Spinal cord (tissue), 9 donors: ENCODE measurements at regions not wholly inside any gene's neighbourhood (a gene's known extent, or its start where the extent isn't known, plus 50 kb on each side); places are given as distances from the start of the nearest gene placed in this dataset.

Experiments used
- DNase-seq, 6 donors: peaks; one replicate each; pipeline versions ENCODE4 v3.0.0 to v3.0.0-alpha.2; 2013 to 2015; ENCODE audit warnings: low spot score in 6 of 6, low read depth in 4 of 6
- H3K27ac ChIP-seq: one replicate; pipeline ENCODE4 v1.5.1; 2013; ENCODE audit warnings: low read depth, low read length, control low read depth
- H3K27me3 ChIP-seq: one replicate; pipeline ENCODE4 v1.6.1; 2013; ENCODE audit warnings: low read length; ENCODE audit not compliant: control insufficient read depth, insufficient read depth
- H3K36me3 ChIP-seq: one replicate; pipeline ENCODE4 v1.6.1; 2013; ENCODE audit warnings: low read length; ENCODE audit not compliant: control insufficient read depth, insufficient read depth
- H3K4me1 ChIP-seq: one replicate; pipeline ENCODE4 v1.6.1; 2013; ENCODE audit warnings: low read length; ENCODE audit not compliant: control insufficient read depth, insufficient read depth
- H3K4me3 ChIP-seq: one replicate; pipeline ENCODE4 v1.5.1; 2013; ENCODE audit warnings: low read depth, low read length, control low read depth
- H3K9me3 ChIP-seq: one replicate; pipeline ENCODE4 v1.6.1; 2013; ENCODE audit warnings: low read length; ENCODE audit not compliant: control insufficient read depth, insufficient read depth
- WGBS: methylation state at CpG from one replicate; pipeline ENCODE4 v1.1.5; 2013; ENCODE audit warnings: missing lambda C conversion rate; ENCODE audit not compliant: insufficient coverage; 5-methylcytosine and 5-hydroxymethylcytosine counted together
- donor health status: healthy.

- no peaks in the 10 kb centered on the region for H3K36me3 ChIP-seq
- H3K27ac ChIP-seq: no peak overlapping the region
- H3K9me3 ChIP-seq: no peaks in the 10 kb centered on the region
- no peaks in the 10 kb centered on the region for H3K27me3 ChIP-seq
- DNase-seq: no peak
- H3K4me3 ChIP-seq: no peak overlapping the region
- WGBS: 100% methylated on average over 2 of the region's 3 CpGs
- H3K4me1 ChIP-seq: no peaks in the 10 kb centered on the region
Measured at GRCh38 chr6:137692308-137692707, 174.8 kb upstream of the TNFAIP3 start.

- Histone ChIP-seq H3K27ac (no peak overlapping the region), H3K4me1 (no peaks in the 10 kb centered on the region), H3K9me3 (no peaks in the 10 kb centered on the region), H3K4me3 (no peak overlapping the region), H3K36me3 (no peaks in the 10 kb centered on the region), H3K27me3 (no peaks in the 10 kb centered on the region)
- no peak for DNase-seq
Measured at GRCh38 chr6:137692806-137693205, 174.3 kb upstream of the TNFAIP3 start.

GRCh38 chr6:137693711-137694110 is 173.3 kb upstream of the TNFAIP3 start:
- no peaks in the 10 kb centered on the region for H3K9me3 ChIP-seq
- no CpG with 5 or more reads among the region's 1 CpG for WGBS
- DNase-seq: no peak
- H3K27ac ChIP-seq: no peak overlapping the region
- no peak overlapping the region for H3K4me3 ChIP-seq
- no peaks in the 10 kb centered on the region for H3K36me3 ChIP-seq
- H3K27me3 ChIP-seq: no peaks in the 10 kb centered on the region
- no peaks in the 10 kb centered on the region for H3K4me1 ChIP-seq

- no peak for DNase-seq
- H3K27me3 ChIP-seq: no peaks in the 10 kb centered on the region
- H3K4me3 ChIP-seq: no peak overlapping the region
- no peaks in the 10 kb centered on the region for H3K36me3 ChIP-seq
- H3K4me1 ChIP-seq: no peaks in the 10 kb centered on the region
- H3K9me3 ChIP-seq: no peaks in the 10 kb centered on the region
- no peak overlapping the region for H3K27ac ChIP-seq
- no CpG with 5 or more reads among the region's 4 CpGs for WGBS
Measured at GRCh38 chr6:137696765-137697164, 170.3 kb upstream of the TNFAIP3 start.

- H3K27ac ChIP-seq: no peak overlapping the region
- no peaks in the 10 kb centered on the region for H3K27me3 ChIP-seq
- no peaks in the 10 kb centered on the region for H3K9me3 ChIP-seq
- H3K4me3 ChIP-seq: no peak overlapping the region
- H3K36me3 ChIP-seq: no peaks in the 10 kb centered on the region
- H3K4me1 ChIP-seq: no peaks in the 10 kb centered on the region
- WGBS: no CpG with 5 or more reads among the region's 2 CpGs
- peak in 1 of 6 donors; percentile 23 for DNase-seq
Measured at GRCh38 chr6:137697267-137697938, 169.7 kb upstream of the TNFAIP3 start.

- Histone ChIP-seq H3K27ac (no peak overlapping the region), H3K4me1 (no peaks in the 10 kb centered on the region), H3K36me3 (no peaks in the 10 kb centered on the region), H3K9me3 (no peaks in the 10 kb centered on the region), H3K4me3 (no peak overlapping the region), H3K27me3 (no peaks in the 10 kb centered on the region)
- DNase-seq: peak in 1 of 6 donors; percentile 8
- no CpG with 5 or more reads among the region's 3 CpGs for WGBS
Measured at GRCh38 chr6:137698636-137699030, 168.4 kb upstream of the TNFAIP3 start.

GRCh38 chr6:137699031-137699683 is 167.9 kb upstream of the TNFAIP3 start:
- no peak overlapping the region for H3K27ac ChIP-seq
- no peak overlapping the region for H3K4me3 ChIP-seq
- no peaks in the 10 kb centered on the region for H3K36me3 ChIP-seq
- no peaks in the 10 kb centered on the region for H3K9me3 ChIP-seq
- DNase-seq: no peak
- no peaks in the 10 kb centered on the region for H3K4me1 ChIP-seq
- WGBS: 25% methylated on average over 1 of the region's 5 CpGs
- H3K27me3 ChIP-seq: no peaks in the 10 kb centered on the region

GRCh38 chr6:137700161-137700560 is 166.9 kb upstream of the TNFAIP3 start:
- Histone ChIP-seq H3K27ac (no peak overlapping the region), H3K9me3 (no peaks in the 10 kb centered on the region), H3K27me3 (no peaks in the 10 kb centered on the region), H3K4me3 (no peak overlapping the region), H3K36me3 (no peaks in the 10 kb centered on the region), H3K4me1 (no peaks in the 10 kb centered on the region)
- no peak for DNase-seq
- no CpG with 5 or more reads among the region's 1 CpG for WGBS

- Histone ChIP-seq H3K27ac (no peak overlapping the region), H3K27me3 (no peaks in the 10 kb centered on the region), H3K9me3 (no peaks in the 10 kb centered on the region), H3K36me3 (no peaks in the 10 kb centered on the region), H3K4me1 (no peaks in the 10 kb centered on the region), H3K4me3 (no peak overlapping the region)
- no peak for DNase-seq
- 100% methylated on average over 1 of the region's 7 CpGs for WGBS
Measured at GRCh38 chr6:137700751-137701477, 166.1 kb upstream of the TNFAIP3 start.

GRCh38 chr6:137701942-137702341 is 165.1 kb upstream of the TNFAIP3 start:
- no peaks in the 10 kb centered on the region for H3K36me3 ChIP-seq
- H3K4me3 ChIP-seq: no peak overlapping the region
- no peak overlapping the region for H3K27ac ChIP-seq
- H3K9me3 ChIP-seq: no peaks in the 10 kb centered on the region
- no peak for DNase-seq
- WGBS: 94% methylated on average over 2 of the region's 2 CpGs
- H3K27me3 ChIP-seq: no peaks in the 10 kb centered on the region
- H3K4me1 ChIP-seq: no peaks in the 10 kb centered on the region
